ENCODE measurements at regions not wholly inside any gene's neighbourhood (a gene's known extent, or its start where the extent isn't known, plus 50 kb on each side); places are given as distances from the start of the nearest gene placed in this dataset.

- no peak for TF ChIP-seq CTCF (IDR thresholded peaks at IDR 0.05; ENCODE audit: insufficient read depth, low read length, missing control alignments)
- no peak overlapping the region for H3K4me3 ChIP-seq (ENCODE audit: low read depth, low read length)
- ChIA-PET POLR2A (no interaction called here), CTCF (no interaction called here)
- no peak for DNase-seq (ENCODE audit: low read depth, low spot score)
Measured at GRCh38 chr17:53319947-53320346, 502.8 kb upstream of the KIF2B start.

GRCh38 chr17:53316988-53317387 lies 505.7 kb upstream of the KIF2B start:
- POLR2A ChIA-PET = no interaction called here
- H3K4me3 ChIP-seq (ENCODE audit: low read depth, low read length) = no peak overlapping the region
- CTCF ChIA-PET = no interaction called here
- no peak for DNase-seq (ENCODE audit: low read depth, low spot score)
- TF ChIP-seq CTCF (IDR thresholded peaks at IDR 0.05; ENCODE audit: insufficient read depth, low read length, missing control alignments) = no peak

- CTCF ChIA-PET = no interaction called here
- TF ChIP-seq CTCF (IDR thresholded peaks at IDR 0.05; ENCODE audit: insufficient read depth, low read length, missing control alignments) = no peak
Measured at GRCh38 chr17:53316073-53316472, 506.7 kb upstream of the KIF2B start.

GRCh38 chr17:53314521-53314920 lies 508.2 kb upstream of the KIF2B start:
- CTCF ChIA-PET = no interaction called here
- no peak for TF ChIP-seq CTCF (IDR thresholded peaks at IDR 0.05; ENCODE audit: insufficient read depth, low read length, missing control alignments)
- no peak overlapping the region for H3K4me3 ChIP-seq (ENCODE audit: low read depth, low read length)
- POLR2A ChIA-PET = no interaction called here
- DNase-seq (ENCODE audit: low read depth, low spot score) = no peak

More at GRCh38 chr17:53316073-53316472, 506.7 kb upstream of the KIF2B start:
- POLR2A ChIA-PET = no interaction called here
- no peak overlapping the region for H3K4me3 ChIP-seq (ENCODE audit: low read depth, low read length)
- DNase-seq (ENCODE audit: low read depth, low spot score) = no peak

- ChIA-PET POLR2A (no interaction called here), CTCF (no interaction called here)
- no peak for DNase-seq (ENCODE audit: low read depth, low spot score)
Measured at GRCh38 chr17:53313746-53314145, 509.0 kb upstream of the KIF2B start.

GRCh38 chr17:53278466-53278865 lies 544.3 kb upstream of the KIF2B start:
- ChIA-PET CTCF (no interaction called here), POLR2A (no interaction called here)
- H3K4me3 ChIP-seq (ENCODE audit: low read depth, low read length) = no peak overlapping the region
- no peak for DNase-seq (ENCODE audit: low read depth, low spot score)
- no peak for TF ChIP-seq CTCF (IDR thresholded peaks at IDR 0.05; ENCODE audit: insufficient read depth, low read length, missing control alignments)

More at GRCh38 chr17:53313746-53314145, 509.0 kb upstream of the KIF2B start:
- no peak for TF ChIP-seq CTCF (IDR thresholded peaks at IDR 0.05; ENCODE audit: insufficient read depth, low read length, missing control alignments)
- no peak overlapping the region for H3K4me3 ChIP-seq (ENCODE audit: low read depth, low read length)

All from AG04449 (cell line).